IPS-18c (cell line): ENCODE measurements at regions not wholly inside any gene's neighbourhood (a gene's known extent, or its start where the extent isn't known, plus 50 kb on each side); places are given as distances from the start of the nearest gene placed in this dataset.

Experiments
- H3K4me3 ChIP-seq: 2 replicates; pipeline ENCODE4 v1.7.0; 2013; ENCODE audit warnings: low read depth, mild to moderate bottlenecking, low read length, moderate library complexity; ENCODE audit not compliant: insufficient read depth
- H3K9me3 ChIP-seq: one replicate; pipeline ENCODE4 v1.6.1; 2013; ENCODE audit warnings: mild to moderate bottlenecking, low read length, moderate library complexity; ENCODE audit not compliant: control insufficient read depth, insufficient read depth

GRCh38 chr22:49119551-49119952 is 708.1 kb downstream of the BRD1 start:
- Histone ChIP-seq H3K9me3 (no peaks in the 10 kb centered on the region), H3K4me3 (no peak overlapping the region)

GRCh38 chr22:49118065-49118464 is 709.6 kb downstream of the BRD1 start:
- no peaks in the 10 kb centered on the region for H3K9me3 ChIP-seq
- H3K4me3 ChIP-seq, result no peak overlapping the region

- no peak overlapping the region for H3K4me3 ChIP-seq
- no peaks in the 10 kb centered on the region for H3K9me3 ChIP-seq
Measured at GRCh38 chr22:49117486-49117885, 710.2 kb downstream of the BRD1 start.

GRCh38 chr22:49116486-49117120 is 711.1 kb downstream of the BRD1 start:
- H3K9me3 ChIP-seq, result peaks cover 2% of the 10 kb centered on the region
- H3K4me3 ChIP-seq, result no peak overlapping the region

GRCh38 chr22:49116021-49116420 is 711.7 kb downstream of the BRD1 start:
- H3K4me3 ChIP-seq, result no peak overlapping the region
- H3K9me3 ChIP-seq, result peaks cover 2% of the 10 kb centered on the region

- Histone ChIP-seq H3K9me3 (peaks cover 2% of the 10 kb centered on the region), H3K4me3 (no peak overlapping the region)
Measured at GRCh38 chr22:49115197-49115596, 712.5 kb downstream of the BRD1 start.

- peaks cover 2% of the 10 kb centered on the region for H3K9me3 ChIP-seq
Measured at GRCh38 chr22:49113758-49114157, 713.9 kb downstream of the BRD1 start.

GRCh38 chr22:49112661-49113626 is 714.7 kb downstream of the BRD1 start:
- Histone ChIP-seq H3K9me3 (peaks cover 2% of the 10 kb centered on the region), H3K4me3 (no peak overlapping the region)

More at GRCh38 chr22:49113758-49114157, 713.9 kb downstream of the BRD1 start:
- H3K4me3 ChIP-seq, result no peak overlapping the region

- H3K4me3 ChIP-seq, result no peak overlapping the region
- H3K9me3 ChIP-seq, result peaks cover 2% of the 10 kb centered on the region
Measured at GRCh38 chr22:49112176-49112575, 715.5 kb downstream of the BRD1 start.

GRCh38 chr22:49111085-49111484 is 716.6 kb downstream of the BRD1 start:
- H3K9me3 ChIP-seq, result peaks cover 2% of the 10 kb centered on the region

GRCh38 chr22:49108636-49109315 is 718.9 kb downstream of the BRD1 start:
- Histone ChIP-seq H3K4me3 (no peak overlapping the region), H3K9me3 (peaks cover 2% of the 10 kb centered on the region)

More at GRCh38 chr22:49111085-49111484, 716.6 kb downstream of the BRD1 start:
- H3K4me3 ChIP-seq, result no peak overlapping the region

- peaks cover 2% of the 10 kb centered on the region for H3K9me3 ChIP-seq
Measured at GRCh38 chr22:49107961-49108530, 719.6 kb downstream of the BRD1 start.

GRCh38 chr22:49107561-49107960 is 720.1 kb downstream of the BRD1 start:
- no peak overlapping the region for H3K4me3 ChIP-seq
- H3K9me3 ChIP-seq, result peaks cover 2% of the 10 kb centered on the region

More at GRCh38 chr22:49107961-49108530, 719.6 kb downstream of the BRD1 start:
- H3K4me3 ChIP-seq, result no peak overlapping the region

GRCh38 chr22:49106842-49107152 is 720.9 kb downstream of the BRD1 start:
- no peak overlapping the region for H3K4me3 ChIP-seq
- no peaks in the 10 kb centered on the region for H3K9me3 ChIP-seq

GRCh38 chr22:49106096-49106841 is 721.4 kb downstream of the BRD1 start:
- Histone ChIP-seq H3K4me3 (no peak overlapping the region), H3K9me3 (no peaks in the 10 kb centered on the region)

GRCh38 chr22:49104434-49104833 is 723.2 kb downstream of the BRD1 start:
- H3K4me3 ChIP-seq, result no peak overlapping the region
- no peaks in the 10 kb centered on the region for H3K9me3 ChIP-seq
